ENCODE measurements at regions not wholly inside any gene's neighbourhood (a gene's known extent, or its start where the extent isn't known, plus 50 kb on each side); places are given as distances from the start of the nearest gene placed in this dataset.

DNA sequence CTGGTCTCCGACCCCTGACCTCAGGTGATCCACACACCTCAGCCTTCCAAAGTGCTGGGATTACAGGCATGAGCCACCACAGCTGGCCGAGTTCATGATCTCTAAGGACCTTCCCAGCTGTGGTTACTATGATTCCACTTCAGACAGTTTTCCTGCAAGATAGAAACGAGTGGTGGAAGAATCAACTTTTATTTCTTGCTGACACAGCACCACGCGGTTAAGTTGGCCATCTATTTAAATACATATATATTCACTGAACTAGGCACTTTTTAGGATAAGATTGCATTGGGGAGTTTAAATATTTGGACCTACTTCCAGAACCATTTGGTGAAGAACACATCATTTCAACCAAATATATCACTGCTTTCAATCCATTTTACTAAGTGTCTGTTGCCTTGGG is 213.4 kb downstream of the TBX5 start:
- Mint-ChIP-seq H3K9me3 (ENCODE audit: insufficient read depth) (peaks cover 8% of the 10 kb centered on the region), H3K27me3 (peaks cover 23% of the 10 kb centered on the region), H3K27ac (no peak overlapping the region), H3K4me3 (no peak overlapping the region), H3K4me1 (no peaks in the 10 kb centered on the region)
- peaks cover 0 to 2% (median 0%) of the 10 kb centered on the region in 3 donors for H3K9me3 ChIP-seq (ENCODE audit: control extremely low read depth in 1 of 3, control insufficient read depth in 2 of 3, insufficient read depth in 1 of 3, low read length in 2 of 3)
- no peaks in the 10 kb centered on the region for H3K4me1 ChIP-seq (ENCODE audit: control insufficient read depth in 2 of 2, insufficient read depth in 2 of 2, low read length in 2 of 2)
- no peak overlapping the region for H3K27ac ChIP-seq (ENCODE audit: low read length in 2 of 2)
- TF ChIP-seq, protein P1, sequence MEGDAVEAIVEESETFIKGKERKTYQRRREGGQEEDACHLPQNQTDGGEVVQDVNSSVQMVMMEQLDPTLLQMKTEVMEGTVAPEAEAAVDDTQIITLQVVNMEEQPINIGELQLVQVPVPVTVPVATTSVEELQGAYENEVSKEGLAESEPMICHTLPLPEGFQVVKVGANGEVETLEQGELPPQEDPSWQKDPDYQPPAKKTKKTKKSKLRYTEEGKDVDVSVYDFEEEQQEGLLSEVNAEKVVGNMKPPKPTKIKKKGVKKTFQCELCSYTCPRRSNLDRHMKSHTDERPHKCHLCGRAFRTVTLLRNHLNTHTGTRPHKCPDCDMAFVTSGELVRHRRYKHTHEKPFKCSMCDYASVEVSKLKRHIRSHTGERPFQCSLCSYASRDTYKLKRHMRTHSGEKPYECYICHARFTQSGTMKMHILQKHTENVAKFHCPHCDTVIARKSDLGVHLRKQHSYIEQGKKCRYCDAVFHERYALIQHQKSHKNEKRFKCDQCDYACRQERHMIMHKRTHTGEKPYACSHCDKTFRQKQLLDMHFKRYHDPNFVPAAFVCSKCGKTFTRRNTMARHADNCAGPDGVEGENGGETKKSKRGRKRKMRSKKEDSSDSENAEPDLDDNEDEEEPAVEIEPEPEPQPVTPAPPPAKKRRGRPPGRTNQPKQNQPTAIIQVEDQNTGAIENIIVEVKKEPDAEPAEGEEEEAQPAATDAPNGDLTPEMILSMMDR (IDR thresholded peaks at IDR 0.05): no peak
- no peak for TF ChIP-seq EZH2 (IDR thresholded peaks at IDR 0.05; ENCODE audit: borderline replicate concordance, insufficient read depth, low read depth, low read length, poor library complexity, severe bottlenecking)
- no peaks in the 10 kb centered on the region for H4K20me1 ChIP-seq (ENCODE audit: control insufficient read depth, insufficient read depth, low read length, poor library complexity, severe bottlenecking)
- no peak overlapping the region for H3K9ac ChIP-seq (ENCODE audit: low read length)
- CTCF ChIA-PET: no interaction called here
- peaks cover 0 to 3% (median 0%) of the 10 kb centered on the region in 4 experiments for H3K27me3 ChIP-seq (replicated peaks in 1 of 4; ENCODE audit: control extremely low read depth in 1 of 4, control insufficient read depth in 3 of 4, insufficient read depth in 4 of 4, low read length in 3 of 4)
- H3K4me3 ChIP-seq (ENCODE audit: control extremely low read depth in 1 of 5, extremely low read depth in 1 of 5, insufficient read depth in 1 of 5, low read depth in 2 of 5, low read length in 4 of 5): no peak overlapping the region
- DNase-seq (no peak), ATAC-seq (ENCODE audit: low read depth) (no peak)
- POLR2A ChIA-PET: no interaction called here
- H2AFZ ChIP-seq (ENCODE audit: insufficient read depth, low read depth, low read length, poor library complexity, severe bottlenecking): no peak overlapping the region
- intact Hi-C loops (cut with micrococcal nuclease): no loop called here
- H3K4me2 ChIP-seq (replicated peaks; ENCODE audit: low read depth, low read length, poor library complexity, severe bottlenecking): no peak overlapping the region
- WGBS (ENCODE audit: insufficient coverage): 83% methylated on average over 2 of the region's 5 CpGs
- H3K79me2 ChIP-seq (ENCODE audit: control insufficient read depth, insufficient read depth, low read length): no peaks in the 10 kb centered on the region
- no peaks in the 10 kb centered on the region for H3K36me3 ChIP-seq (replicated peaks in 1 of 2; ENCODE audit: control extremely low read depth in 1 of 2, control insufficient read depth in 1 of 2, extremely low read depth in 1 of 2, insufficient read depth in 2 of 2, low read length in 1 of 2)

DNA sequence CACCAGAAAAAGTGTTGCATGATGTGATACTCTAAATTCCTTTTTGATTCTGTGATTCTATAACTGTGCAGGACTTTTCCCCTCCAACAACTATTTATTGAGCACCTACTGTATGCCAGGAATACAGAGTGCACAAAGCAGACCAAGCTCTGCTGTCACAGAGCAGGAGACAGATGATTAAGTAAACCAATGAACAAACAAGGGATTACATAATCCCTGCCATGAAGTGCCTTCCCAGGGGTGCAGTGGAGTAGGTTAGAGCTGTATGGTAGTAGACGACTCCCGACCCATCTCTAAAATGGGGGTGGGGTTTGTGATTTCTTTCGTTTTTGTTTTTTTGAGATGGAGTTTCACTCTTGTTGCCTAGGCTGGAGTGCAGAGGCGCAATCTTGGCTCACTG is 213.9 kb downstream of the TBX5 start:
- CTCF ChIA-PET: no interaction called here
- H3K79me2 ChIP-seq (ENCODE audit: control insufficient read depth, insufficient read depth, low read length): no peaks in the 10 kb centered on the region

More for the DNA sequence above, 213.9 kb downstream of the TBX5 start:
- Histone ChIP-seq H3K4me1 (ENCODE audit: control insufficient read depth in 2 of 2, insufficient read depth in 2 of 2, low read length in 2 of 2) (no peaks in the 10 kb centered on the region), H3K27me3 (replicated peaks in 1 of 4; ENCODE audit: control extremely low read depth in 1 of 4, control insufficient read depth in 3 of 4, insufficient read depth in 4 of 4, low read length in 3 of 4) (peaks cover 0 to 3% (median 0%) of the 10 kb centered on the region in 4 experiments), H2AFZ (ENCODE audit: insufficient read depth, low read depth, low read length, poor library complexity, severe bottlenecking) (no peak overlapping the region), H3K9ac (ENCODE audit: low read length) (no peak overlapping the region), H3K9me3 (ENCODE audit: control extremely low read depth in 1 of 3, control insufficient read depth in 2 of 3, insufficient read depth in 1 of 3, low read length in 2 of 3) (peaks cover 0 to 2% (median 0%) of the 10 kb centered on the region in 3 donors), H3K27ac (ENCODE audit: low read length in 2 of 2) (no peak overlapping the region), H3K4me3 (ENCODE audit: control extremely low read depth in 1 of 5, extremely low read depth in 1 of 5, insufficient read depth in 1 of 5, low read depth in 2 of 5, low read length in 4 of 5) (no peak overlapping the region), H3K4me2 (replicated peaks; ENCODE audit: low read depth, low read length, poor library complexity, severe bottlenecking) (no peak overlapping the region), H4K20me1 (ENCODE audit: control insufficient read depth, insufficient read depth, low read length, poor library complexity, severe bottlenecking) (no peaks in the 10 kb centered on the region), H3K36me3 (replicated peaks in 1 of 2; ENCODE audit: control extremely low read depth in 1 of 2, control insufficient read depth in 1 of 2, extremely low read depth in 1 of 2, insufficient read depth in 2 of 2, low read length in 1 of 2) (no peaks in the 10 kb centered on the region)
- H3K4me3 Mint-ChIP-seq: no peak overlapping the region
- H3K27ac Mint-ChIP-seq: no peak overlapping the region
- intact Hi-C loops (cut with micrococcal nuclease): no loop called here
- H3K4me1 Mint-ChIP-seq: no peaks in the 10 kb centered on the region
- 87% methylated on average over 2 of the region's 4 CpGs for whole genome bisulfite sequencing (ENCODE audit: insufficient coverage)
- peaks cover 23% of the 10 kb centered on the region for H3K27me3 Mint-ChIP-seq
- TF ChIP-seq EZH2 (IDR thresholded peaks at IDR 0.05; ENCODE audit: borderline replicate concordance, insufficient read depth, low read depth, low read length, poor library complexity, severe bottlenecking): no peak
- TF ChIP-seq, protein P1 (IDR thresholded peaks at IDR 0.05): no peak
- ATAC-seq (ENCODE audit: low read depth): no peak
- H3K9me3 Mint-ChIP-seq (ENCODE audit: insufficient read depth): peaks cover 8% of the 10 kb centered on the region
- POLR2A ChIA-PET: no interaction called here
- no peak for DNase-seq

Measured in B cell (primary cell).